ENCODE measurements at regions not wholly inside any gene's neighbourhood (a gene's known extent, or its start where the extent isn't known, plus 50 kb on each side); places are given as distances from the start of the nearest gene placed in this dataset.

- H3K36me3 Mint-ChIP-seq (ENCODE audit: low read depth) = no peaks in the 10 kb centered on the region
- DNase-seq (ENCODE audit: low spot score) = no peak
- H3K27ac Mint-ChIP-seq = no peak overlapping the region
- H3K27me3 Mint-ChIP-seq (ENCODE audit: low read depth) = peaks cover 2% of the 10 kb centered on the region
- H3K4me3 Mint-ChIP-seq = no peak overlapping the region
- peaks cover 8% of the 10 kb centered on the region for H3K9me3 Mint-ChIP-seq
- H3K4me1 Mint-ChIP-seq (ENCODE audit: low read depth) = no peaks in the 10 kb centered on the region
Observed at GRCh38 chr5:67283988-67284487, 87.4 kb upstream of the CD180 start.

- Mint-ChIP-seq H3K4me3 (no peak overlapping the region), H3K36me3 (ENCODE audit: low read depth) (no peaks in the 10 kb centered on the region), H3K9me3 (peaks cover 12% of the 10 kb centered on the region), H3K27ac (no peak overlapping the region), H3K4me1 (ENCODE audit: low read depth) (no peaks in the 10 kb centered on the region), H3K27me3 (ENCODE audit: low read depth) (peaks cover 2% of the 10 kb centered on the region)
- DNase-seq (ENCODE audit: low spot score) = no peak
Observed at GRCh38 chr5:67283275-67283987, 86.8 kb upstream of the CD180 start.

GRCh38 chr5:67281874-67282273 is 85.3 kb upstream of the CD180 start:
- no peak for DNase-seq (ENCODE audit: low spot score)
- Mint-ChIP-seq H3K4me1 (ENCODE audit: low read depth) (no peaks in the 10 kb centered on the region), H3K27ac (no peak overlapping the region), H3K36me3 (ENCODE audit: low read depth) (no peaks in the 10 kb centered on the region), H3K9me3 (peaks cover 25% of the 10 kb centered on the region), H3K27me3 (ENCODE audit: low read depth) (peaks cover 2% of the 10 kb centered on the region), H3K4me3 (no peak overlapping the region)

GRCh38 chr5:67273689-67274356 is 77.2 kb upstream of the CD180 start:
- no peaks in the 10 kb centered on the region for H3K36me3 Mint-ChIP-seq (ENCODE audit: low read depth)
- H3K27ac Mint-ChIP-seq = no peak overlapping the region
- no peaks in the 10 kb centered on the region for H3K4me1 Mint-ChIP-seq (ENCODE audit: low read depth)
- peaks cover 26% of the 10 kb centered on the region for H3K9me3 Mint-ChIP-seq
- no peak overlapping the region for H3K4me3 Mint-ChIP-seq
- DNase-seq (ENCODE audit: low spot score) = no peak
- no peaks in the 10 kb centered on the region for H3K27me3 Mint-ChIP-seq (ENCODE audit: low read depth)

GRCh38 chr5:67272453-67273130 is 76.0 kb upstream of the CD180 start:
- Mint-ChIP-seq H3K36me3 (ENCODE audit: low read depth) (no peaks in the 10 kb centered on the region), H3K4me1 (ENCODE audit: low read depth) (no peaks in the 10 kb centered on the region), H3K27ac (no peak overlapping the region), H3K4me3 (no peak overlapping the region), H3K27me3 (ENCODE audit: low read depth) (no peaks in the 10 kb centered on the region), H3K9me3 (peaks cover 14% of the 10 kb centered on the region)
- no peak for DNase-seq (ENCODE audit: low spot score)

GRCh38 chr5:67268231-67269021 is 71.8 kb upstream of the CD180 start:
- Mint-ChIP-seq H3K27me3 (ENCODE audit: low read depth) (peaks cover 3% of the 10 kb centered on the region), H3K4me1 (ENCODE audit: low read depth) (peaks cover 5% of the 10 kb centered on the region), H3K9me3 (no peaks in the 10 kb centered on the region), H3K27ac (no peak overlapping the region), H3K36me3 (ENCODE audit: low read depth) (no peaks in the 10 kb centered on the region), H3K4me3 (no peak overlapping the region)
- no peak for DNase-seq (ENCODE audit: low spot score)

GRCh38 chr5:67267512-67268216 is 71.1 kb upstream of the CD180 start:
- H3K9me3 Mint-ChIP-seq = no peaks in the 10 kb centered on the region
- no peak overlapping the region for H3K4me3 Mint-ChIP-seq
- peaks cover 8% of the 10 kb centered on the region for H3K27me3 Mint-ChIP-seq (ENCODE audit: low read depth)
- no peaks in the 10 kb centered on the region for H3K36me3 Mint-ChIP-seq (ENCODE audit: low read depth)
- peaks cover 5% of the 10 kb centered on the region for H3K4me1 Mint-ChIP-seq (ENCODE audit: low read depth)
- H3K27ac Mint-ChIP-seq = no peak overlapping the region
- no peak for DNase-seq (ENCODE audit: low spot score)

GRCh38 chr5:67266654-67267350 is 70.2 kb upstream of the CD180 start:
- Mint-ChIP-seq H3K27me3 (ENCODE audit: low read depth) (peaks cover 10% of the 10 kb centered on the region), H3K4me3 (no peak overlapping the region), H3K9me3 (no peaks in the 10 kb centered on the region), H3K27ac (no peak overlapping the region), H3K4me1 (ENCODE audit: low read depth) (peaks cover 5% of the 10 kb centered on the region), H3K36me3 (ENCODE audit: low read depth) (no peaks in the 10 kb centered on the region)
- DNase-seq (ENCODE audit: low spot score) = no peak

GRCh38 chr5:67265951-67266350 is 69.4 kb upstream of the CD180 start:
- no peak overlapping the region for H3K27ac Mint-ChIP-seq
- no peaks in the 10 kb centered on the region for H3K36me3 Mint-ChIP-seq (ENCODE audit: low read depth)
- H3K27me3 Mint-ChIP-seq (ENCODE audit: low read depth) = peaks cover 12% of the 10 kb centered on the region
- no peak overlapping the region for H3K4me3 Mint-ChIP-seq
- DNase-seq (ENCODE audit: low spot score) = no peak
- H3K4me1 Mint-ChIP-seq (ENCODE audit: low read depth) = peaks cover 5% of the 10 kb centered on the region
- no peaks in the 10 kb centered on the region for H3K9me3 Mint-ChIP-seq

GRCh38 chr5:67263656-67264408 is 67.2 kb upstream of the CD180 start:
- DNase-seq (ENCODE audit: low spot score) = no peak
- Mint-ChIP-seq H3K27me3 (ENCODE audit: low read depth) (peaks cover 17% of the 10 kb centered on the region), H3K27ac (no peak overlapping the region), H3K36me3 (ENCODE audit: low read depth) (no peaks in the 10 kb centered on the region), H3K9me3 (no peaks in the 10 kb centered on the region), H3K4me1 (ENCODE audit: low read depth) (peaks cover 5% of the 10 kb centered on the region), H3K4me3 (no peak overlapping the region)

- Mint-ChIP-seq H3K27me3 (ENCODE audit: low read depth) (peaks cover 17% of the 10 kb centered on the region), H3K27ac (no peak overlapping the region), H3K4me1 (ENCODE audit: low read depth) (peaks cover 5% of the 10 kb centered on the region), H3K36me3 (ENCODE audit: low read depth) (no peaks in the 10 kb centered on the region), H3K4me3 (no peak overlapping the region), H3K9me3 (no peaks in the 10 kb centered on the region)
- no peak for DNase-seq (ENCODE audit: low spot score)
Observed at GRCh38 chr5:67262956-67263355, 66.4 kb upstream of the CD180 start.

GRCh38 chr5:67262206-67262605 is 65.6 kb upstream of the CD180 start:
- Mint-ChIP-seq H3K27ac (no peak overlapping the region), H3K4me1 (ENCODE audit: low read depth) (peaks cover 5% of the 10 kb centered on the region)

More at GRCh38 chr5:67262206-67262605, 65.6 kb upstream of the CD180 start:
- peaks cover 17% of the 10 kb centered on the region for H3K27me3 Mint-ChIP-seq (ENCODE audit: low read depth)
- DNase-seq (ENCODE audit: low spot score) = no peak
- H3K9me3 Mint-ChIP-seq = no peaks in the 10 kb centered on the region
- H3K36me3 Mint-ChIP-seq (ENCODE audit: low read depth) = no peaks in the 10 kb centered on the region
- no peak overlapping the region for H3K4me3 Mint-ChIP-seq

Data from T-helper 2 cell treated with Interferon-gamma antibody and Interleukin-4, amounts not matched to agents 5 μg/mL and 100 μg/mL, for 36 hours (primary cell).